ENCODE measurements at regions not wholly inside any gene's neighbourhood (a gene's known extent, or its start where the extent isn't known, plus 50 kb on each side); places are given as distances from the start of the nearest gene placed in this dataset.
A peak's percentile ranks its signal among the peaks of the same experiment; 100 is the strongest.
"Not testable (repeated sequence)": the region's sequence is repeated elsewhere in the genome, so short reads cannot be mapped to it uniquely, and the experiment has no call there.

GRCh38 chr15:92705764-92706163 is 50.2 kb upstream of the FAM174B start:
- no peak for DNase-seq (ENCODE audit: low read depth in 3 of 3, low spot score in 2 of 3)

- DNase-seq (ENCODE audit: low read depth in 3 of 3, low spot score in 2 of 3): no peak
Observed at GRCh38 chr15:92706201-92706600, 50.6 kb upstream of the FAM174B start.

GRCh38 chr15:92707880-92708551 is 52.4 kb upstream of the FAM174B start:
- no peak for DNase-seq (ENCODE audit: low read depth in 3 of 3, low spot score in 2 of 3)

DNA sequence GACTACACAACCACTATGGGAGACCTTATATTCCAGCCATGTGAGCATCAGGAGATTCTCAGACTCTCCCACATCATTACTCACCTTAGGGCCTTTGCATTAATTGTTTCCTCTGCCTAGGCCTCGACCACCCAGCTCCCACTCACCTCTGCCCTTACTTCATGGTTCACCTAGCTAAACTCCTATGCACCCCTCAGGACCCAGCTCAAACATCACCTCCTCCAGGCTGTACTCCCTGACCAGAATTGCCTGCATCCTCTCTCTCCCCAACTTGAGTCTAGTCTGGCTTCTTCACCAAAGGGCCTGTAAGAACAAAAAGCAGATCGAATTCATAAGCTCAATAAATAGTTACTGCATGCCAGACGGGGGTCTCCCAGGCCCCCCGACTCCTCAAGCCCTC is 53.1 kb upstream of the FAM174B start:
- no peak for DNase-seq (ENCODE audit: low read depth in 3 of 3, low spot score in 2 of 3)

DNA sequence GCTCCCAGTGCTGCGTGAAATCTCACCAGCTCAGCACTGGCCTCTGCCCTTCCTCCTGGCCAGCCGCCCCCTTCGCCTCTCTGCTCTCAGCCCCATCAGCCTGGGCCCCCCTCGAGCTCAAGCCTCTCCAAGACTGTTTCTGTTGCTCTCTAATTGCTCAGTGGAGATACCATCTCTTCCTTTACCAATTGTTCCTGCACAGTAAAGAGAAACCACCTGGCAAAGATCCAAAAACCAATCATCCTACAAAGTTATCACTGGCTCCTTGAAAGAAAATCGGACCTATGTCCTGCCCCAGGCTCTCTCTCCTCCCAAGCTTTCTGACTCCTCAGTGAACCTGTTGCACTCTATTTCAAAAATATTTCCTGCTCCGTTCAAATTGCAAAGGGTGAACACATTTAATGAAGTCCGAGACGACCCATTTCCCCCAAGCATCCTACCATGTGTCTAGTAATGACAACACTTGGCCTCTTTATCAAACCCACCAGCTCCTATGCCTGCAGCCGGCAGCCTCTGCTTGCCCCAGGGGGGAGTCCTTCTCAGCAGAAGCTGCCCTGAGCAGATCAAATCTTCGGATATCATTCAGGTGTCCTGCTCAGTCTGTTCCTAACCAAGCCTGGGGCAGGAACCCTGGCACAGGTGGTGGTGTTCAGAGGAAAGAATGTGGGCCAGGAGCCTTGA is 53.7 kb upstream of the FAM174B start:
- DNase-seq (ENCODE audit: low read depth in 3 of 3, low spot score in 2 of 3): no peak

GRCh38 chr15:92711457-92711831 is 55.9 kb upstream of the FAM174B start:
- no peak for DNase-seq (ENCODE audit: low read depth in 3 of 3, low spot score in 2 of 3)

GRCh38 chr15:92714077-92714476 is 58.5 kb upstream of the FAM174B start:
- peak; percentile 37 to 57 (median 44) for DNase-seq (ENCODE audit: low read depth in 3 of 3, low spot score in 2 of 3)

DNA sequence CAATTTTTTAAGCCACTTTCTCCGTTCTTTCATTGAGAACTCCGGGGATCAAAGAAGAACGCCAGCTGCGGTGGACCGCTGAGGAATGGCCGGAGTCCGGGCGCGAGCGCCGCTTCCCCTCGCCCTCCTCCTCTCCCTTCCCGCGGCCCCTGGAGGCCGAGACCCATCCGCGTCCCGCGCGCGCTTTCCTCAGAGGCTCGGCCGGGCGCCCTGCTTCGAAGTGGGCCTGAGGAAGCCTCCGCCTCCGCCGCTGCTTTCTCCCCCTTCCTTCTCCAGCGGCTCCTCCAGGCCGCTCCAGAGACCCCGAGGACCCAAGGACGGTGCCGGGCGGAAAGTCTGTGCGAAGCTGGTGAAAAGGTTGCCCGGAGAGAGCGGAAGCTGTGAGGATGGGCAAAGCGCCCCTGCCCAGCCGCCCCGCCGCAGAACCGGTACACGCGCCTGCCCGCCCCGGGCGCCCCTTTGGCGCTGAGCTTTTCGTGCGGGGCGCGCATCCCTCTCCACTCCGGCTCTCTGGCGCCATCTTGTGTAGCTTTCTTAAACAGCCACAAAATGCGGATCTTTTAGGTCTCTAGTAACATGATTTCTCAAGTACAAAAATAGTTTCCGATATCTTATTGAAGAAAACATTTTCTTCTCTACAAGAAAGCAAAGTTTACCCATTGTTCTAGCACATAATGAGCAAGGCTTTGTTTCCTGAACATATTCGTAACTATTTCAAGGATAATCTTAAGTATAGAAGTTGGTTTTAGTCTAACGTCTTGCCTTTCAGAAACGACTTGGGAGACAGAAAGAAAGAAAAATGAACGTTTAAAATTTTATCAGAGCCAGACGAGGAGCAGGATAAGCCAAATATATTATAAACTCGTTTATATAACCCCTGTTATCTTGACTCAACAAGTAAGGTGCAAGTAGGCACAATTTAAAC is 59.2 kb upstream of the FAM174B start:
- peak; percentile 67 to 84 (median 80) for DNase-seq (ENCODE audit: low read depth in 3 of 3, low spot score in 2 of 3)

- no peak for DNase-seq (ENCODE audit: low read depth in 3 of 3, low spot score in 2 of 3)
Observed at GRCh38 chr15:92715758-92716157, 60.2 kb upstream of the FAM174B start.

DNA sequence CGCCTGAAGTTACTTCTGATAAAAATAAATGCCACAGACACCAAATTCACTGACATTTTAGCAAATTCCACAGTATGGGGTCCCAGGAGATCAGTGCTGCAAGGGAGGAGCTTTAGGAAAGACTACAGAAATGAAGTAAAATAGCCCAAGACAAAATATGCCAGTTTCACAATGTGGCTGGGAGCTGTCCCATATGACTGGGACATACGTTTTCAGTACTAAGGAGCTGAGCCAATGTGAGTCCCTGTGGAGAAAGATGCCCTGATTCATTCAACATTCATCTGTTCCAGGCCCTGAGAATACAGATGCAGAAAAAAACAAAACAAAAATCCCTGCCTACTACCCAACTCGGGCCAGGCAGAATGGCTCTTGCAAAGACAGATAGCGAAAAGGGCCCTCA is 63.4 kb upstream of the FAM174B start:
- no peak for DNase-seq (ENCODE audit: low read depth in 3 of 3, low spot score in 2 of 3)

DNA sequence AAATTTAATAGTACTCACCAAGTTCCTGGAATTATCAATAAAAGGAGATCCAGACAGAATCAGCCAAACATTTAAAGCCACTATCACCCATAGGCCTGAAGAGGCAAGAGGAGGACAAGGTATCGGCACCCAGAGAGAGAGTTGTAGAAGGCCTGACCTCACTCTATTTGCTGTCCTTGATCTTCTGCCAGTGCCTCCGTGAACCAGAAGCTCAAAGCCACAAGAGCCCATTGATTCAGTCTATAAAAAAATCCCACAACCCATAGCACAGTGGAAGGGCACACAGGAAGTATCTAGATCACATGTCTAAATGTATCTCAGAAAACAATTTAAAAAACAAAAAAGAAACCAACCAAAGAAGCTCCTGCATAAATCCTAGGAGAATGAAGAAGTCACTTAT is 68.6 kb upstream of the FAM174B start:
- DNase-seq (ENCODE audit: low read depth in 3 of 3, low spot score in 2 of 3): no peak

GRCh38 chr15:92725171-92725570 is 69.6 kb upstream of the FAM174B start:
- no peak for DNase-seq (ENCODE audit: low read depth in 3 of 3, low spot score in 2 of 3)

GRCh38 chr15:92728266-92728665 is 72.7 kb upstream of the FAM174B start:
- no peak for DNase-seq (ENCODE audit: low read depth in 3 of 3, low spot score in 2 of 3)

DNA sequence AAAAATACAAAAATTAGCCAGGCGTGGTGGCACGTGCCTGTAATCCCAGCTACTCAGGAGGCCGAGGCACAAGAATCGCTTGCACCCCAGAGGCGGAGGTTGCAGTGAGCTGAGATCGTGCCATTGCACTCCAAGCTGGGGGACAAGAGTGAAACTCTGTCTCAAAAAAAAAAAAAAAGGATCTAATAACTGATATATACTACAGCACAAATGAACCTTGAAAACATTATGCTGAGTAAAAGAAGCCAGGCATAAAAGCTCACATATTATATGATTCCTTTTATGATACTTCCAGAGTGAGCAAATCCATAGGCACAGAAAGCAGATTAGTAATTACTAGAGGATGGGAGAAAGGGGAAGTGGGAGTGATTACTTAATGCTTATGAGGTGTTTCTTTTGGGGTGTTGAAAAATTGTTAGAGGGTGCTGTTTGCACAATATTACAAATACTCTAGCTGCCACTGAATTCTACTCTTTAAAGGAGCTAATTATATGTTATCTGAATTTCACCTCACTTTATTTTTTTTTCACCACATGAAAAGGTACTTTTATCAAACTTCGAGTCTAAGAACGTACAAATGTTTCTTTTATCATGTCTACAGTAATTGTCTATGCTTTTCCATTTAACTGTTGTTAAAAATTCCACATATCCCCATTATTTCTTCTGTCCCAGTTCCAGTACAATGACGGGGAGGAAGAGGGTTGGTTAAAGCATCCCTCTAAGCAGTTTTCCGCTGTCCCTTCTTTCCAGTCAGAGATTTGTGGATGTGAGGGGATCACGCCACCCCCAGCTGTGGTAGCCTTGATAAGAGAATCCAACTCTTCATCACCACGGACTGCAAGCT is 77.7 kb upstream of the FAM174B start:
- DNase-seq (ENCODE audit: low read depth in 3 of 3, low spot score in 2 of 3): no peak

DNA sequence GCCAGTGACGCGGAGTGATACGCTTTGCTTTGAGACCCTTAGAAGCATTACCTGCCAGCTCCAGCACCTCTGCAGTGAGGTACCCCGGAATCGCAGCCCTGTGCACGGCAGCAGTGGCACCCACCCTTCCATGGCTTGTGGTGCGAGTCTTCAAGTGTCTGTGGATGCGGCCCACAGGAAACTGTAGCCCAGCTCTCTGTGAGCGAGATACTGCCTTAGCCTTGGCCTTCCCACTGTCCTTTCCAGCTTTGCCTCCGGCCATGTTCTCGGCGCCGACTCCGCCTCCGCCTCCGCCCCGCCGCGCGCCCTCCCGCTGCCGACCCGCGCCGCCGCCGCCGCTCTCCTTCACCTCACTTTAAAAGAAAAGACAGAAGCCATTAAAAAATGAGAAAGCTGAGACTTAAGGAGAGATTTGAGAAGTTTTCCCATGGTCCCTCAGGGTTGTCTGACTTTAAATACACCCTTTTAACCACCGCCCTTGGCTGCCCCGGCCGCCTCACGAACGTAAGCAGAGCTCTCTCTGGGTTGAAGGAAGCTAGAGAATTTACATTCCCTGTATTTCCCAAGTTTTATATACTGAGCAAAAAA is 78.5 kb upstream of the FAM174B start:
- peak; percentile 52 to 58 (median 53) for DNase-seq (ENCODE audit: low read depth in 3 of 3, low spot score in 2 of 3)

DNA sequence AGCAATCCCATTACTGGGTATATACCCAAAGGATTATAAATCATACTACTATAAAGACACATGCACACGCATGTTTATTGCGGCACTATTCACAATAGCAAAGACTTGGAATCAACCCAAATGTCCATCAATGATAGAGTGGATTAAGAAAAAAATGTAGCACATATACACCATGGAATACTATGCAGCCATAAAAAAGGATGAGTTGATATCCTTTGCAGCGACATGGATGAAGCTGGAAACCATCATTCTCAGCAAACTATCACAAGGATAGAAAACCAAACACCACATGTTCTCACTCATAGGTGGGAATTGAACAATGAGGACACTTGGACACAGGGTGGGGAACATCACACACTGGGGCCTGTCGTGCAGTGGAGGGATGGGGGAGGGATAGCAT is 83.7 kb upstream of the FAM174B start:
- DNase-seq (ENCODE audit: low read depth in 3 of 3, low spot score in 2 of 3): not testable (repeated sequence)

DNA sequence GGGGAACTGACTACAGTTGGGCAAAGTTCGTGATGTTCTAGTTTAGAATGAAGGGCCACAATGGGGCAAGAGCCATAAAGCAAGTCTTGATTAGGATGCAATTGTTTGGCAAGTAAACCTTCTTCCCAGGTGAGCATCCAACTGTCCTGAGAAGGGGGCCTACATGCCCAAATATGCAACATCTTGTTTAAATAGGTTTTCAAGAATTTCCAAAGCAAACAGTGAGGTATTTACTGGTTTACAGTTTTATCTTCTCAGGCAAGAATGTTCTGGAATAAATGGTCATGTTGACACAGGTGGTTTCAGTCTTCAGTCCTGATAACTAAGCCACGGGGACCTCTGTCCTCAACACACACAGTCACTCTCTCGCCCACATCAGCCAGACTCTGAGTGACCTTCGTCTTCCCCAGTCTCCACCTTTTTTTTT is 90.3 kb upstream of the FAM174B start:
- DNase-seq (ENCODE audit: low read depth in 3 of 3, low spot score in 2 of 3): no peak

GRCh38 chr15:92747047-92747446 is 91.5 kb upstream of the FAM174B start:
- no peak for DNase-seq (ENCODE audit: low read depth in 3 of 3, low spot score in 2 of 3)

- no peak for DNase-seq (ENCODE audit: low read depth in 3 of 3, low spot score in 2 of 3)
Observed at GRCh38 chr15:92749216-92749615, 93.6 kb upstream of the FAM174B start.

- DNase-seq (ENCODE audit: low read depth in 3 of 3, low spot score in 2 of 3): no peak
Observed at GRCh38 chr15:92749946-92750345, 94.4 kb upstream of the FAM174B start.
